Body of pancreas (tissue), 4 donors: ENCODE measurements at regions not wholly inside any gene's neighbourhood (a gene's known extent, or its start where the extent isn't known, plus 50 kb on each side); places are given as distances from the start of the nearest gene placed in this dataset.
"Not testable (repeated sequence)": the region's sequence is repeated elsewhere in the genome, so short reads cannot be mapped to it uniquely, and the experiment has no call there.

ENCODE experiments used
- ATAC-seq: fragments of 150-250 bp; one replicate; pipeline ENCODE4 v1.9.1; 2016
- DNase-seq, 4 donors: peaks; one replicate each; pipeline ENCODE4 v3.0.0-alpha.2; 2019
- H3K27ac ChIP-seq, 4 donors: fragments of 200-600 bp; sonication (generic); 1 replicate in 3 of 4; 2 replicates in 1 of 4; pipeline versions ENCODE4 v1.5.1 to v1.6.1; 2016 to 2019; ENCODE audit warnings: mild to moderate bottlenecking in 1 of 4, mixed read lengths in 1 of 4, moderate library complexity in 1 of 4
- H3K27me3 ChIP-seq, 2 donors: fragments of 200-600 bp; sonication (generic); one replicate each; pipeline ENCODE4 v1.6.0; 2016; ENCODE audit warnings: mild to moderate bottlenecking in 1 of 2
- H3K36me3 ChIP-seq, 2 donors: fragments of 200-600 bp; sonication (generic); replicated peaks in 1 of 2; 2 replicates each; pipeline ENCODE4 v1.5.1; 2016; ENCODE audit warnings: low read depth in 2 of 2; ENCODE audit not compliant: insufficient read depth in 1 of 2
- H3K4me1 ChIP-seq: fragments of 200-600 bp; sonication (generic); one replicate; pipeline ENCODE4 v1.6.0; 2016
- H3K4me3 ChIP-seq, 2 donors: fragments of 200-600 bp; sonication (generic); 1 replicate in 1 of 2; 2 replicates in 1 of 2; pipeline ENCODE4 v1.5.1; 2016 to 2019
- H3K9me3 ChIP-seq, 3 donors: fragments of 200-600 bp; sonication (generic); 1 replicate in 2 of 3; 2 replicates in 1 of 3; pipeline ENCODE4 v1.5.1; 2016
- CTCF ChIP-seq, 7 experiments: fragments of 450-650 bp in 4 of 7; fragments of 200-600 bp in 3 of 7; sonication (generic) in 3 of 7; IDR thresholded peaks; one replicate each; pipeline ENCODE4 v1.5.1; 2016 to 2019; ENCODE audit warnings: antibody characterized with exemption in 7 of 7
- POLR2A ChIP-seq, 3 donors: fragments of 450-650 bp; IDR thresholded peaks; one replicate each; pipeline ENCODE4 v1.6.1; 2016; ENCODE audit warnings: antibody characterized with exemption in 3 of 3, mild to moderate bottlenecking in 2 of 3
- WGBS, 2 donors: methylation state at CpG; one replicate each; pipeline ENCODE4 v1.1.5; 2017; 5-methylcytosine and 5-hydroxymethylcytosine counted together
- intact Hi-C: fragments of 100-400 bp; cut with DNase I; formaldehyde crosslinking; loops from one replicate; pipeline ENCODE4 v1.15.1; 2023

GRCh38 chr11:16512899-16513241 is 156.5 kb upstream of the SOX6 start:
- Histone ChIP-seq H3K4me1 (no peaks in the 10 kb centered on the region), H3K27ac (no peak overlapping the region), H3K9me3 (no peaks in the 10 kb centered on the region), H3K36me3 (no peaks in the 10 kb centered on the region), H3K4me3 (no peak overlapping the region), H3K27me3 (no peaks in the 10 kb centered on the region)
- no peak for TF ChIP-seq CTCF (IDR thresholded peaks at IDR 0.05)
- TF ChIP-seq POLR2A (IDR thresholded peaks at IDR 0.05), result no peak
- intact Hi-C loops, result no loop called here
- ATAC-seq, result no peak
- no peak for DNase-seq

GRCh38 chr11:16512198-16512898 is 156.0 kb upstream of the SOX6 start:
- H3K4me3 ChIP-seq, result no peak overlapping the region
- TF ChIP-seq POLR2A (IDR thresholded peaks at IDR 0.05) (no peak), CTCF (IDR thresholded peaks at IDR 0.05) (no peak)
- intact Hi-C loops, result no loop called here

GRCh38 chr11:16511116-16512114 is 155.1 kb upstream of the SOX6 start:
- ATAC-seq, result no peak
- intact Hi-C loops, result no loop called here
- H3K4me1 ChIP-seq, result no peaks in the 10 kb centered on the region
- H3K27ac ChIP-seq, result no peak overlapping the region
- DNase-seq, result no peak
- no peaks in the 10 kb centered on the region for H3K36me3 ChIP-seq
- no peak for TF ChIP-seq POLR2A (IDR thresholded peaks at IDR 0.05)
- no peak for TF ChIP-seq CTCF (IDR thresholded peaks at IDR 0.05)
- no peaks in the 10 kb centered on the region for H3K27me3 ChIP-seq
- no peaks in the 10 kb centered on the region for H3K9me3 ChIP-seq
- WGBS, 2 donors, result 86 to 88% methylated on average over 2 of the region's 2 CpGs
- H3K4me3 ChIP-seq, result no peak overlapping the region

More at GRCh38 chr11:16512198-16512898, 156.0 kb upstream of the SOX6 start:
- no peak for DNase-seq
- H3K27me3 ChIP-seq, result no peaks in the 10 kb centered on the region
- WGBS, 2 donors, result 85 to 91% methylated on average over 2 of the region's 2 CpGs
- H3K4me1 ChIP-seq, result no peaks in the 10 kb centered on the region
- no peak overlapping the region for H3K27ac ChIP-seq
- H3K36me3 ChIP-seq, result no peaks in the 10 kb centered on the region
- H3K9me3 ChIP-seq, result no peaks in the 10 kb centered on the region
- no peak for ATAC-seq

GRCh38 chr11:16505481-16505880 is 149.1 kb upstream of the SOX6 start:
- DNase-seq (no peak), ATAC-seq (no peak)
- intact Hi-C loops, result no loop called here
- 83 to 100% methylated on average over 1 of the region's 1 CpG for WGBS, 2 donors
- Histone ChIP-seq H3K27me3 (no peaks in the 10 kb centered on the region), H3K36me3 (no peaks in the 10 kb centered on the region), H3K4me1 (no peaks in the 10 kb centered on the region), H3K4me3 (no peak overlapping the region), H3K27ac (no peak overlapping the region), H3K9me3 (peaks cover 0 to 9% (median 0%) of the 10 kb centered on the region in 3 donors)
- TF ChIP-seq POLR2A (IDR thresholded peaks at IDR 0.05) (no peak), CTCF (IDR thresholded peaks at IDR 0.05) (no peak)

GRCh38 chr11:16503891-16504290 is 147.5 kb upstream of the SOX6 start:
- DNase-seq, H3K4me1 ChIP-seq, ATAC-seq, H3K9me3 ChIP-seq, H3K4me3 ChIP-seq, intact Hi-C loops, H3K36me3 ChIP-seq, H3K27me3 ChIP-seq, H3K27ac ChIP-seq: not testable (repeated sequence)
- WGBS, 2 donors, result 66 to 97% methylated on average over 2 of the region's 2 CpGs
